Motor neuron (in vitro differentiated cells): ENCODE measurements at regions not wholly inside any gene's neighbourhood (a gene's known extent, or its start where the extent isn't known, plus 50 kb on each side); places are given as distances from the start of the nearest gene placed in this dataset.
"Not testable (repeated sequence)": the region's sequence is repeated elsewhere in the genome, so short reads cannot be mapped to it uniquely, and the experiment has no call there.

Experiments
- ATAC-seq, 8 experiments: fragments of 200-7000 bp; cut with Tn5 transposase; replicated peaks in 6 of 8; 2 replicates each; pipeline ENCODE4 v1.8.0; 2021; ENCODE audit warnings: mild to moderate bottlenecking in 8 of 8, moderate library complexity in 8 of 8
- H3K27ac ChIP-seq, 2 donors: fragments of 250-450 bp; sonication (Bioruptor Pico); 2 replicates each; pipeline ENCODE4 v1.9.0; 2021; ENCODE audit warnings: antibody characterized with exemption in 2 of 2, mild to moderate bottlenecking in 2 of 2, moderate library complexity in 1 of 2
- H3K4me1 ChIP-seq, 2 donors: fragments of 250-450 bp; sonication (Bioruptor Pico); replicated peaks in 1 of 2; 2 replicates each; pipeline ENCODE4 v1.6.1; 2021; ENCODE audit warnings: antibody characterized with exemption in 2 of 2, mild to moderate bottlenecking in 2 of 2, moderate library complexity in 1 of 2
- H3K4me3 ChIP-seq, 5 donors: fragments of 250-450 bp; sonication (Bioruptor Pico); 2 replicates each; pipeline ENCODE4 v1.9.0; 2021; ENCODE audit warnings: antibody characterized with exemption in 5 of 5, mild to moderate bottlenecking in 5 of 5, moderate library complexity in 4 of 5
- WGBS, 10 experiments: fragments of 450-650 bp; shearing (Covaris generic); methylation state at CpG; one replicate each; pipeline ENCODE4 v1.0.0; 2022; 5-methylcytosine and 5-hydroxymethylcytosine counted together
- in situ Hi-C, 9 experiments: fragments of 400-800 bp; cut with MboI; loops; one replicate each; pipeline ENCODE4 v1.15.0; 2021; ENCODE audit warnings: low sequenced_read_pairs in 9 of 9, low pct_unique_long_range_greater_than_20kb in 2 of 9; ENCODE audit not compliant: unreplicated experiment in 9 of 9

DNA sequence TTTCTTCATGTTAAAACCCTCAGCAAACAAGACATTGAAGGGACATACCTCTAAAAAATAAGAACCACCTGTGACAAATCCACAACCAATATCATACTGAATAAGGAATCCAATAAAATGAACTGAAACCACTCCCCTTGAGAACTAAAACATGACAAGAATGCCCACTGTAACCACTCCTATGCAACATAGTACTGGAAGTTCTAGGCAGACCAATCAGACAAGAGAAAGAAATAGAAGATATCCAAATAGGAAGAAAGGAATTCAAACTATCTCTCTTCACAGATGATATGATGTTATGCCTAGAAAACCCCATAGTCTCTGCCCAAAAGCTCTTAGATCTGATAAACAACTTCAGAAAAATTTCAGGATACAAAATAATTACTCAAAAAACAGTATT, 887.7 kb upstream of the CDH18 start:
- in situ Hi-C loops, result not testable (repeated sequence)

DNA sequence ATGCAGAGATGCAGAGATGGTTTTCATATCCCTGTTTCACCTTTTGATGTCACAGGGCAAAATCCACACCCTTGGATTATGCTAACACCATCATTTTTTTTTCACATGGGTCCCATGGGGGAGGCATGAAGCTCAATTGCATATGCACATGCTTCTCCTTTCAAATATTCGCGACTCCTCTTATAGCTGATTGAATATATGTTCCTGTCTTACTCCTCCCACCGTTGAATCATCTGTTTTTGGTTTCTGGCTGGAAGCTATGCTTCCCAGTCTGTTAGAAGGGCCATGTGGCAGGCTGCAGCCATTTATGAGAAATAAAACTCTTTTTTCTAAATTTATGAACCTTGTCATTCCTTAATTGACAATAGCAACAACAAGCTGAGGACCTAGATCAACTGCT, 877.9 kb upstream of the CDH18 start:
- H3K27ac ChIP-seq, H3K4me1 ChIP-seq, in situ Hi-C loops, H3K4me3 ChIP-seq: not testable (repeated sequence)
- no CpG with 5 or more reads among the region's 3 CpGs for WGBS, 10 experiments
- ATAC-seq, result peak in 3 of 8 experiments; percentile 88 to 97 (median 89)

More for the DNA sequence above, 887.7 kb upstream of the CDH18 start:
- H3K4me3 ChIP-seq, H3K27ac ChIP-seq, H3K4me1 ChIP-seq: not testable (repeated sequence)
- ATAC-seq, result peak in 1 of 8 experiments; percentile 43

DNA sequence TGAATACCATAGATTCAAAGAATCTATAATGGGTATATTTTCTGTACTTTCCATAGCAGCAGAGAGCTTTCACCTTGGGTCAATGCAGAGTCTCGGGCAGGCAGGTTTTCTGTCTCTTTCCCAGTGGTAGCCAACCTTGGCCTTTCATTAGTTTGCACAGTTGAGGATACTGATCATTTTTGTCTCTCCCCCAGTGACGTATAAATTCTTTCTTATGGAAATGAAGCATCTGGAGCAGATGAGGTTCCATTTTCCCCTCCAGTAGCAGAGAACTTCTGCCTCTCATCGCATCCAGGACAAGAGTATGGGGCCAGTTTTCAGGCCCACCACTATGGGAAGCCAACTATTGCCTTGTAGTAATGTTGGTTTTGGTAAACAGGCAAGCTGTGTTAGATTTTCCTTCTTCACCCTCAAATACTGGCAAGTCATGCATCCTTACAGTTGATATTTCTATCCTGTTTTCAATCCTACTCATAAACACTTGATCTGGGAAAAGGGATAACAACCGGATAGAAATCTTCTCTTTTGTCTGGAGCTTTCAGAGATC, 845.2 kb upstream of the CDH18 start:
- no peak for ATAC-seq
- in situ Hi-C loops, result no loop called here

DNA sequence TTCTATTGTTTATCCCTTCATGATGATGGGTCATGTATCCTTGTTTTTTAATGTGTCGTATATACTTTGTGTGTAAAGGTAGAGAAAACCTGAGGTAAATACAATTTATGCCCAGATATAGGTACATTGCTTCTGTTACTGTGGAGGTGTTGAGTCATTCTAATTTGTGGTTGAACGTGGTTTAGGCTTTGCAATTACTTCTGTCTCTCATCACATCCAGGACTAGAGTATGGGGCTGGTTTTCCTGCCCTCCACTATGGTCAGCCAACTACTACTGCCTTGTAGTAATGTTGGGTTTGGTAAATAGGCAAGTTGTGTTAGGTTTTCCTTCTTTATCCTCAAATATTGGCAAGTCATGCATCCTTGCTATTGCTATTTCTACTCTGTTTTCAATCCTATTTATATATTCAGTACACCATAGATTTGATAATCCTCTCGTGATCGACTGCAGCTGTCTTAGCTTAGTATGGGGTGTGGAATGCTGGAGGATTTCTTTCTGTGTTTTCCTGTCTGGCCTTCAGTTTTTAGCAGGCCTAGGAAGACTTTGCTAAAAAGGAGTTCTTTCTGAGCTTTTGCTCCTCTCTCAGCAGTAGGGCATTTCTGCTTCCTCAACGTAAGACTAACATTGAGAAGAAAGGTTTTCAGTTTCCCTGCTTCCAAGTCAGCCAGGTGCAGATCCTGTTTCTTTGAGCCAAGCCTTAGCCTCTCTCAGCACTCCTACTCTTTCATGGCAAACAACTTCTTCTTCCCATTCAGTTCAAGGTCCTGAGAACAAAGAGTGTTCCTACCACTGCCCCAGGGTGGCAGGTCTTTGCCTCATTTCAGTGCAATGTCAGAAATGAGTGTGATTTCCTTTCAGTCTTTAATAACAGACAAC, 844.4 kb upstream of the CDH18 start:
- no peaks in the 10 kb centered on the region for H3K4me1 ChIP-seq
- 7 to 95% (median 79%) methylated on average over 2 to 4 of the region's 5 CpGs; no CpG with 5 or more reads in 1 of the 10 experiments for WGBS, 10 experiments
- H3K27ac ChIP-seq, result no peak overlapping the region
- no peak for ATAC-seq
- in situ Hi-C loops, result no loop called here
- no peak overlapping the region for H3K4me3 ChIP-seq

More for the DNA sequence above, 845.2 kb upstream of the CDH18 start:
- 27 to 90% (median 68%) methylated on average over 1 to 4 of the region's 4 CpGs for WGBS, 10 experiments
- no peak overlapping the region for H3K4me3 ChIP-seq
- H3K4me1 ChIP-seq, result no peaks in the 10 kb centered on the region
- H3K27ac ChIP-seq, result no peak overlapping the region

DNA sequence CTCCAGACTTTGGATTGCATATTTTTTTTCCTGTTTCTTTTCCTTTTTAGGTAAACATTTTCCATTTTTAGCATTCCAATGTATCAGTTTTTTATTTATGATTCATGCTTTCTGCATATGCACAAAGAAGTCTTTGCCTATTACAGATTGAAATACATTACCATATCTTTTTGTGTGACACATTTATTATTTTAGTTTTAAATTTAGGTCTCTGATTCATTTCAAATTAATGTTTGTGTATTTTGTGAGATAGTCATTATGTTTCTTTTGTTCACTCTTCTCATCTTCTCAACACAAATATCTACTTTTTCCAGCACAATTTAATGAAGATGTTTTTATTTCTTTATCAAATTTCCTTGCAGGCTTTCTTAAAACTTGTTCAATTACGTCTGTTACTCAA, 838.0 kb upstream of the CDH18 start:
- H3K4me3 ChIP-seq, in situ Hi-C loops, ATAC-seq, H3K4me1 ChIP-seq, H3K27ac ChIP-seq: not testable (repeated sequence)
- 17 to 67% methylated on average over 1 of the region's 1 CpG; no CpG with 5 or more reads in 8 of the 10 experiments for WGBS, 10 experiments

DNA sequence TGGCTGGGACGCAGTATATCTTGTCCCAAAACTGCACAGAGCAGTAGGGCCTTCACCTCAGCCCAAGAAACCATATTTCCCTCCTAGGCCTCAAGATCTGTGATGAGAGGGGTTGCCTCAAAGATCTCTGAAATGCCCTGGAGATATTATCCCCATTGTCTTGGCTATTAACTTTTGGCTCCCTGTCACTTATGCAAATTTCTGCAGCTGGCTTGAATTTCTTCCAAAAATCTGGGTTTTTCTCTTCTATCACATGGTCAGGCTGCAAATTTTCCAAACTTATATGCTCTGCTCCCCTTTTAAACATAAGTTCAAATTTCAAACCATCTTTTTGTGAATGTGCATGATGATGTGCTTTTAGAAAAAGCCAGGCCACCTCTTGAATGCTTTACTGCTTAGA, 809.2 kb upstream of the CDH18 start:
- WGBS, 10 experiments, result 100% methylated on average over 1 of the region's 1 CpG; no CpG with 5 or more reads in 9 of the 10 experiments
- H3K27ac ChIP-seq, H3K4me1 ChIP-seq, H3K4me3 ChIP-seq, in situ Hi-C loops, ATAC-seq: not testable (repeated sequence)

DNA sequence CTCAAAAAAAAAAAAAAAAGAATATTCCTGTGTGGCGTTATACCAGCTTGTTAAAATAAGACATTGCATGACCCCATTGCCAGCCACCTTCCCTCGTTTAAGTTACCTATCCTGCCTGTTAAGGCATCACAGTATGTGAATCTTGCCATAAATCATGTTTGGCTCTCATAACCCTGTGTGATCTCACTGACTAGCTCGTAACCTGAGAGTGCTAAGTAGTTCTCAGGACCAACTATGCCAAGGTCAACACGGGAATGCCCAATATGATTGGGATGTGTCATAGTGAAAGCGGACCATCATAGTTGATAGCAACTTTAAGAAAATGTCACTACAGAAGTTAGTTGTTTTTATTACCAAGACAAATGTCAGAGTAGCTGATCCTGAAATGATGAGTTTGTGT, 796.8 kb upstream of the CDH18 start:
- ATAC-seq, H3K27ac ChIP-seq, in situ Hi-C loops, H3K4me3 ChIP-seq, H3K4me1 ChIP-seq: not testable (repeated sequence)
- no CpG with 5 or more reads among the region's 5 CpGs for WGBS, 10 experiments

DNA sequence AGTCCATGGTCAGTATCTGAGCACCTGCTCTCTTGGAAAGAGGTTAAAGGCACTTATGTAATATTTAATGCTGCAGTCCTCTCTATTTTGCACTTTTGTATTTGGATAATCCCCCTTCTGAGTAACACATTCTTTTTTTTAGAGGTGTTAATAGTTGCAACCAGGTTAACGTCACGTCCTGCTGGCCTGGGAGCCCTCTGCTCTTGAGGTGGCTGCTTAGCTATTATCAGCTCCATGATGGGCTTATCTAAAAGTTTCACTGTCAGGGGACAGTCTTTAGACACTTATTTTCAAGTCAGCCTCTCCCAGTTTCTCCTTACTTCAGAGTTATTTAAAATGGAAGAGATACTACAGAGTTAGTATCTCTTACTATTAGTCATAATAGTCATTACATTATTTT, 795.5 kb upstream of the CDH18 start:
- no CpG with 5 or more reads among the region's 2 CpGs for WGBS, 10 experiments
- not testable (repeated sequence) for ATAC-seq

DNA sequence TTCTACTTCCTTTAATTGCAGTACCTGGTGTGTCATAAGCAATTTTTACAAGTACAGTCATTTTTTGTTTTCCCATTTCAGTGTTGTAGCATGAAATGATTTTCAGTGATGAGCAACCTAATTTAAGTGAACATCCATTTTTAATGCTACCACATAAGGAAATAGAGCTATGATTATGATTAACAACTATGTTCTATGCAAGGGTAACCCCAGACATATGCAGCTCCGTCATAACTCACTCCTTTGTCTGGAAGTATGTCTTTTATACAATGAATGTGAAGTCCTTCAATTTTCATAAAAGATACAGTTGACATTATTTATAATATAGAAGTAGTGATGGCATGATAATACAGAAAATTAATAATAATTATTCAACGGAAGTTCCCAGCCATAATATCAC, 783.3 kb upstream of the CDH18 start:
- ATAC-seq, result peak in 3 of 8 experiments; percentile 10 to 74 (median 43)

More for the DNA sequence above, 795.5 kb upstream of the CDH18 start:
- H3K27ac ChIP-seq, in situ Hi-C loops, H3K4me3 ChIP-seq, H3K4me1 ChIP-seq: not testable (repeated sequence)

DNA sequence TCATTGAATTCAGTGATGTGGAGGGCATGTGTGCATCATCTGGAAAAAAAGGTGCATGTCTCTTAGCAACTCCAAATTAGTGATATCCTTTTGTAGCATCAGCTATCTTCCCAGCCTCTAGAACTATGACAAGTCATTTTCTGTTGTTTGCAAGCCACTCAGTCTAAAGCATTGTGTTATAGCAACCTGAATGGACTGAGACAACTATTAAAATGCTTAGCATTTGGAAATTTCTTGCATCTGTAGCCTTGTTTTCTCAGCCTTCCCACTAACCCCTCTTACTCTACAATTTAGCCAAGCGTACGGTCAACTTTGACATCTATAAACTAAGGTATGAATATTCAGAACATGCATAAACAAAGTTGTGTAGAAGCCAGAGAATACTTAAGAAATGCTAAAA, 777.1 kb upstream of the CDH18 start:
- WGBS, 10 experiments, result no CpG with 5 or more reads among the region's 2 CpGs
- in situ Hi-C loops, H3K27ac ChIP-seq, H3K4me3 ChIP-seq, H3K4me1 ChIP-seq: not testable (repeated sequence)
- peak in 2 of 8 experiments; percentile 67 to 81 for ATAC-seq

More for the DNA sequence above, 783.3 kb upstream of the CDH18 start:
- H3K4me1 ChIP-seq, in situ Hi-C loops, H3K27ac ChIP-seq, H3K4me3 ChIP-seq: not testable (repeated sequence)
- 30 to 100% methylated on average over 1 to 2 of the region's 2 CpGs; no CpG with 5 or more reads in 8 of the 10 experiments for WGBS, 10 experiments

DNA sequence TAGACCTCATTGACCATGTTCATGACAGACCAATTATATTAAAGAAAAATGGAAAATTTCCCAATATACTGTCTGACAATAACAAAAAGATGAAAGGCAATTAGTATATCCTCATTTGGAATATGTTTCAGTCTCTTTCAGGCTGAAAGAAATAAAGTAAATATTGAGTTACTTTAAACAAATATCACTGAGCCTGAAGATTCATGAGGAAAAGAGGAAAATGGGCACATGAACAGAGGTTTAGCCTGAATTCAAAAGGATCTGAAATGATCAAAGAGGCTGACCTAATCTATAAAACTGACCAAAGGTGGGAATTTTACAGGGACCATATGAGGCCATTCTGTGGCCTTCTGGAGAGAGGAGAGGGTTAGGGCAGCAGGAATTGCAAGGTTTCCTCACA, 771.5 kb upstream of the CDH18 start:
- ATAC-seq, H3K4me1 ChIP-seq, H3K4me3 ChIP-seq, in situ Hi-C loops, H3K27ac ChIP-seq: not testable (repeated sequence)

DNA sequence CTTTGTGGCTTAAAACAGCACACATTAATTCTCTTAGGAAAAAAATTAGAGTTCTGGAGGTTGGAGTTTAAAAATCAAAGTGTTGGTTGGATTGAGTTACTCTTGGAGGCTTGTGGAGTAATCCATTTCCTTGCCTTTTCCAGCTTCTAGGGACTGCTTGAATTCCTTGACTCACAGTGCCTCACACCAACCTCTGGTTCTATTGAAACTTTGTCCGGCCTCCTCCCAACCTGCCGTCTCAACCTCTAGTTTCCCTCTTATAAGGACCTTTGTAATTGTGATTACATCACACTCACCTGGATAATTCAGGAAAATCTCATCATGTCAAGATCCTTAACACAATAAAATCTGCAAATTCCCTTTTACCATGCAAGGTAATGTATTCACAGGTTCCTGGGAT, 764.2 kb upstream of the CDH18 start:
- H3K27ac ChIP-seq, in situ Hi-C loops, H3K4me1 ChIP-seq, H3K4me3 ChIP-seq, ATAC-seq: not testable (repeated sequence)
- WGBS, 10 experiments, result no CpG with 5 or more reads among the region's 2 CpGs

DNA sequence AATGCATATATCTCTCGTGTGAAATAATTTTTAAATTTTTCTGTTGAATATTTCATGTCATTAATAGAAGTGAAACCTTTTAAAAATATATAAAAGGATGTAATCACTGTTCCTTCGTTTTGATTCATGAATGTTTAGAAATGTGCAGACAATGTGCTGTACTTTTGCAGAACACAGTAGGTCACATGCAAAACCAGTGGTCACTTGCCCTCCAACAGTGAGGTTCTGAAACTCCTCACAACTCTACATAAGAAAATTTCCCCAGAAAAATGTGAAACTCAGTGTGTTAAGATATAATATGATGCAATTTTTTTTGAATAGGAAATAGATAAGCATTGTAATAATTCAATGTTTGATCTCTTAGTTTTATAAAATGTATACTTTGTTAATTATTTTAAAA, 747.7 kb upstream of the CDH18 start:
- H3K4me1 ChIP-seq, H3K27ac ChIP-seq, in situ Hi-C loops, ATAC-seq, H3K4me3 ChIP-seq: not testable (repeated sequence)
- 0 to 80% (median 25%) methylated on average over 1 to 2 of the region's 2 CpGs; no CpG with 5 or more reads in 4 of the 10 experiments for WGBS, 10 experiments

DNA sequence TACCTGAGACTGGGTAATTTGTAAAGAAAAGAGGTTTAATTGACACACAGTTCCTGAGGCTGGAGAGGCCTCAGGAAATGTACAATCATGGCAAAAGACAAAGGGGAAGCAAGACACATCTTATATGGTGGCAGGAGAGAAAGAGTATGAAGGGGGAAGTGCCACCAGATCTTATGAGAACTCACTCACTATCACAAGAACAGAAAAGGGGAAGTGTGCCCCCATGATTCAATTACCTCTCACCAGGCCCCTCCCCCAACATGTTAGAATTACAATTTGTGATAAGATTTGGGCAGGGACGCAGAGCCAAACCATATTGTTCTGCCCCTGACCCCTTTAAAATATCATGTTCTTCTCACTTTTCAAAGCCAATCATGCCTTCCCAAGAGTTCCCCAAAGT, 744.2 kb upstream of the CDH18 start:
- H3K4me1 ChIP-seq, H3K27ac ChIP-seq, ATAC-seq, in situ Hi-C loops, H3K4me3 ChIP-seq: not testable (repeated sequence)
- 0% methylated on average over 1 of the region's 1 CpG; no CpG with 5 or more reads in 9 of the 10 experiments for WGBS, 10 experiments
